Right kidney (tissue), 1 donor: ENCODE measurements at regions not wholly inside any gene's neighbourhood (a gene's known extent, or its start where the extent isn't known, plus 50 kb on each side); places are given as distances from the start of the nearest gene placed in this dataset.
"Not testable (repeated sequence)": the region's sequence is repeated elsewhere in the genome, so short reads cannot be mapped to it uniquely, and the experiment has no call there.

Experiments
- DNase-seq: peaks from one replicate; pipeline ENCODE4 v3.0.0-alpha.2; 2016

DNA sequence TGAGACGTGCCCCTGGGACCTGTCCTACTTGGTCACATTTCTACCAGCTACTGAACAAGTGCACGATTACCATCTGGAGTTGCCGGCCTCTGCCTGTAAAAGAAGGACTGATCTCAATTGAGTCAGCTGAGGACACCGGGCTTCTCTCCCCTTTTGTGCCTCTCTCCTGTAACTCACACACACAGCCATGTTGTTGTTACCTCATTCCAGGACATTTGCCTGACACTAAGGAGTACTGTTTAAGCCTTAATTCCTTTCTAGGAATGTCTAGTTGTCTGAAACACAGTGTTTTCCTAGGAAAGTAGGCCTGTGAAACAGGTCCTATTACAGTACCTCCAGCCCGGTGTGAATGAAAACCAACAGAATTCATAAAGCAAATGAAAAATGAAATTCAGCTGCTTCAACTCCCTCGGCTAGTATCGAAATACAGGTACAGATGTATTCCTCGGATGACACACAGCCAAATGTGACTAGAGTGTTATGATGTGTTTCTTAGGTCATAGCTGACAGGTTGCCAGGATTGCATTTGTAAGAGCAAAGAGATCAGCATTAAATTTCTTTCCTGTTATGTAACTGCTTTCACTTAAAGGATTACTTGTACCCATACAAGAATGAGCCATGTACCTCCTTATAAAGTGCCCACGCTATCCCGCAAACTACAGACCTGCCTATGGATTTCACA is 152.0 kb upstream of the IRS2 start:
- no peak for DNase-seq

DNA sequence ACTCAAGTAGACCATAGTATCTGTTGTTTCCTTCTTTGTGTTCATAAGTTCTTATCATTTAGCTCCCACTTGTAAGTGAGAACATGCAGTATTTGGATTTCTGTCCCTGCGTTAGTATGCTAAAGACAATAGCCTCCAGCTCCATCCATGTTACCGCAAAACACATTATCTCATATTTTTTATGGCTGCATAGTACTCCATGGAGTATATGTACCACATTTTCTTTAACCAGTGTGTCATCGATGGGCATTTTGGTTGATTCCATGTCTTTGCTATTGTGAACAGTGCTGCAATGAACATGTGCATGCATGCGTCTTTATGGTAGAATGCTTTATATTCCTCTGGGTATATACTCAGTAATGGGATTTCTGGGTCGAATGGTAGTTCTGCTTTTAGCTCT is 148.1 kb upstream of the IRS2 start:
- not testable (repeated sequence) for DNase-seq

DNA sequence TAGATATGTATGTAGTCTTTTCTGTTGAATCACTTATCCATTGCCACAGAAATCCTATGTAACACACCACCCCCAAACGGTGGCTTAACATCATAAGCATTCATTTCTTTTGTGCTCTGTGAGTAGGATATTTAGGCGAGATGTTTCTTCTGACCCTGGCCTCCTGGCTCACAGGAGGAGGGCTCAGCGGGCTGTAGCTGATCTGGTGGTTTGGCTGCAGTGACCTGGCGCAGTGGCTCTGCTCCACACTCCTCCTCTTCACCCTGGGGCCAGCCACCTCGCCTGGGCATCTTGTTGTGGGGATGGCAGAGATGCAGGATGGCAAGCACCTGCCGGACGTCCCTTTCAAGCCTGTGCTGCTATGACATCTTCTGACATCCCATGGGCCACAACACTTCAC is 147.1 kb upstream of the IRS2 start:
- DNase-seq = no peak

DNA sequence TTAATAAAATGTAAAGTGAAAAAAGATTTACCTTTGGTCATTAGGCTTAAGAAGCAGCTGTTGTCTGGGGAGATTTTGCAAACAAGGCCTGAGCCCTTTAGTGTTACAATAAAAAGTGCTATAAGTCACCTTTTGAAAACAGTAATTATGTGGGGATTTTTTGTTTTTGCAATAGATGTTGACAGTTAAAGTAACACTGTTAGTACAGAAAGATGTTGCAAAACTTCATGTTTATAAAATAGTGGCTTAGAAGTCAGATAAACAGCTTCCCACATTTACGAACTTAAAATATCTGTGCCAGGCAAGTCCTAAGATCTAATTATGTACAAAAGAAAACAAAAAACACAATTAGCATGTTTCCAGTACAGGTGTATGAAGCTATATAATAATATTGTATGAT is 138.0 kb upstream of the IRS2 start:
- no peak for DNase-seq

DNA sequence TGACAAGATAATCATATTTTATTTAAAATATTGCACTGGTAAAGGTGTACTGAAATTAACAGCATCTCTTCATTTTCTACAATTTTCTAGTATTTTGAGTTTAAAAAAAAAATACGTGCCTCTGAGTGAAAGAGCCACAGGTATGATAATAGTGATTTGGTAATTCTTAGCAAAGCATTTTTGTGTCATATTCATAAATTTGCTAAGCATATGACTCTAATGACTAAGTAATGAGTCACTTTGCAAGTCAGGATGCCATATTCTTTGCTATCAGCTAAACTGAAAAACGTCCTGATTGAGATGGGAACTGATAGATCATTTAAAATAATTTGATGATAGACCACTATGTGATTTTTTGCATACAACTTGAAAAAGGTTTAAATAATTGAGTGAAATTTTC is 136.1 kb upstream of the IRS2 start:
- DNase-seq = no peak

DNA sequence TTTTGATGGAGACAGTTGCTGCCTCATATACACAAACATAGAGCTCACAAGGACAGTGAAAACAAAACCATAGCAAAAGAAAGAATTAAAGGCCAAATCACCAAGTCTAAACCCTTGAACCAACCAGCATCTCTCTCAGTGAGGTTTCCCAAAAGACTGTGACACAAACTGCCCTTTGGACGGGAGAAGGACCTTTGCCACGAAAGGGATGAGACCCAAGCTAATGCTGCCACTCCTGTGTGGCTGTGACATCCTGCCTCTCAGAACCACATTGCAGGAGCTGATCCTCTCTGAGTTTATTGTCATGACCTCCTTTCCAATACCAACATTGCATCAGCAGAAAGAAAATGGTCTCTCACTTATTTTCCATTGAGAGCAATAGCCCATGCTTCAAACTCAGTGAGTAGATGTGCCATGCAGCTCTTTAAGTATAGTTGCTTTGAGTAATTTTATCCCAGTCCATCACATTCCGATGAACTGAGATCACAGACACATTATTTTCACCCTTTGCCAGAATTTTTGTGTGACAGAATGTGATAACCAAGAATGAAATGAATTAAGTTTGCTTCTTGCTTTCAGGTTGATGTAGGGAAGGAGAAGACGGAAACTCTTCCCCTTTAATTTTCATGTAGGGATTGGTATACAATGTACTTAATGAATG is 133.5 kb upstream of the IRS2 start:
- no peak for DNase-seq

DNA sequence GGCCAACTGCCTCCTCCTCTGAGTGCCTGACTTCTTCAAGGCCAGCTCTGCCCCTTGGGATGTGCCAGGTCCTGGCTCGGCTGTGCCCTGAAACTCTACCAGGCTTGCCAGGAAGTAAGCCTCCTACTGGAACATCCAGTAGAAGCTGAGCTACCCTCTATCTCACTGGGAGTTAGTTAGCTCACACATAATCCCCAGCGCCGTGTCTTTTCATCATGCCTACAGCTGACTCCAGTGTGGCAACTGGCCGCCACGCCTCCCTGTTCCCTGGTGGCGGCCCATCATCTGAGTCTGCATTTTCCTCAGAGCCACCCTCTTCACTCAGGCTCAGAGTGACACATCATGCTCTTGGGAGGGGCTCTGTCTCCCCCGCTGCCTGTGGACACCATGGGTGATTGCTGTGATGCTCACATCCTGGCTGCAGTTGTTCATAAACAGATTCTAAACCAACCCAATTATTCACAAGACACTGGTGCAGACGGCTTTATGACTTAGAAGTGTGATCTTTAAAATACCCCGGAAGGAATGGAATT is 131.9 kb upstream of the IRS2 start:
- DNase-seq = no peak

DNA sequence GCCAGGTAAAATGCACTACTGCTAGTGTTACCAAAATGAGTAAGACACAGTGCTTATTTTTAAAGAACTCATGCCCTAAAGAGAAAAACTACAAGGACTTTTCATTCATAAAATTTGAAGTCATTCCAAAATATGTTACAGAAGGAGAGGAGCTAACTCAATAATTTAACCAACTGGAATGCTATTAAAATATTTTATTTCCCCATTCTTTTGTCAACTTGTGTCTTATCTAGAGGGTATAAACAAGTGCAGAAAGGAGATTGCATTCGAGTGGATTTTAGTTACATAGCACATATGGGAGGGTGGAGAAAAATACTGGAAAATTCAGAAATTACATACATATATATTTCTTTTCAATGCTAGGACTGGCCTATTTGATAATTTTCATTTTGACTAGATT is 131.0 kb upstream of the IRS2 start:
- no peak for DNase-seq

DNA sequence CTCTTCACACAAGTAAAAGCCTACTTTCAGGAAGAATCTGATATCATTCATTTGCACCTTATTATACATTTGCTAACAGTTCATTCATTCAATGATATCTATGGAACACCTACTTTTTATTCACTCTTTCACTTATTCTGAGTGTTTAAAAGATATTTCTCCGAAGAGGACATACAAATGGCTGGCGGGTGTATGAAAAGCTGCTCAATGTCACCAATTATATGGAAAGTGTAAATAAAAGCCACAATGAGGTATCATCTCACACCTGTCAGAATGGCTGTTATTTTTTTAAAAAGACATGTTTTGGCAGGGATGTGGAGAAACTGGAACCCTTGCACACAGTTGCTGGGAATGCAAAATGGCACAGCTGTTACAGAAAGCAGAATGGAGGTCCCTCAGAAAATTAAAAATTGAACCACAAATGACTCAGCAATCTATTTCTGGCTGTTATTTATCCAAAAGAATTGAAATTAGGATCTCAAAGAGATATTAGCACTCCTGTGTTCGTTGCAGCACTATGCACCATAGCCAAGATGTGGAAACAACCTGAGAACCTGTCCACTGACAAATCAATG is 127.6 kb upstream of the IRS2 start:
- no peak for DNase-seq

DNA sequence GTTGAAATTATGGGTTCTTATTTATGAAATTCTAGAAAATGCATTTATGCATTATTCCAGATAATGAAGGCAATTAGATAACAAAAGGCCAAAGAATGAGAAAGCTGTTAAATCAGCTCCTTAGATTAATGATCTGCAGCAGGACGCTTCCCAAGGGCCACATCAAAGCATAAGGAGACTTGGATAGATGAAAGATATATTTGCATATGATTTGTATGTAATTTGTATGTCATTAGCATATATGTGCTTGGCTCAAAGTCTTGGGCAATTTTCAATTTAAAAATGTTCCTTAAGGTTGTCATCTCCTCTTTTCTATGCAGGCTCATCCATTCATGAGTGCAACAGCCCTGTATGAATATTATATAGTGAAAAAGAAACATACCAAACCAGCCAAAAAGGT is 126.8 kb upstream of the IRS2 start:
- no peak for DNase-seq

DNA sequence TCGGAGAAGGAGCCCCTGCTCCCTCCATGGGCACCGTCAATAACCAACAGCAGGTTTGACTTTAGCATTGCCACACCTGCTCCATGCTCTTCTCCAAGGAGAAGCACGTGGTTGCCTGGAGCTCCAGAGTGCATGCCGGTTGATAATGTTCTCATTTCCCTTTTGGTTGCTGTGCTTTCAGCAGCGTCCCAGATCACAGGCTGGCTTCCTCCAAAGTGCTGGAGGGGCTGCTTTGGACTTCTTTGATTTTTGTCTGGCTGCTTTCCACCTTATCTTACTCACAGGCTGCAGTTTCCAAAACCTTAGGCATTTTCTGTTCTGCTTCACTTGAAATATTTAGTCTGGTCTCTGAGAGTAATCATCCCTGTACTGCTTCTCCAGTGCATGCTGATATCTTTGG is 123.8 kb upstream of the IRS2 start:
- DNase-seq = no peak

DNA sequence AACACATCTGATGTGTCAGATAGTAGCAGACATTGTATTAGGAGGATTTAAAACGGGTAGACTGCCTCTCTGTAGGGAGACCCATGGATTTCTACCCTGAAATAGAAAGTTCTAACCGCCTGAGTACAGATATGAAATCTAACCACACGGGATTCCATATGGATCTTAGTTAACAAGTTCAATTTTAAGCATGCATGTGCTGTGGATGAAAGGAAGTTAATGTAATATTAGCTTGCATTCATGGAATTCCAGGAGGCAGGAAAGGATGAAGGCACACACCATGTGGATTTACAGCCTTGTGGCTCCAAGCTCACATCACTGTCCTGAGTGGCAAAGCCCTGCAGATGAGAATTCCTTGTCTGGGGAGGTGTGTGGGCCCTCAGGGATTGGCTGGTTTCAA is 120.6 kb upstream of the IRS2 start:
- DNase-seq = no peak

DNA sequence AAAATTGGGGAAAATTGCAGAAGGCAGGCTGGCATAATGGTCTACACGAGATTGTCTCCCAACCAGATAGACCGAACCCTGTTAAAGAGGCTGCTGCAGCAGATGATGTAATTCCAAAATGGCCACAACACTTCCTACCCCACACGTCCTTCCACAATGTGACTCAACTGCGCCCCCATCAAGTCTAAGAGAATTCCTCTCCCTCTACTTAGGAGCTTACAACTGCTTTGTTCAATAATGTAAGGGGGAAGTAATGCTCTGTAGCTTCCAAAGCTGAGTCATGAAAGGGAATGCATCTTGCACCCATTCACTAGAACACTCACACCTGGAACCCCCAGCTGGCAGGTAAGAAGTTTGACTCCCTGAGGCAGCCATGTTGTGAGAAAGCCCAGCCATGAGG is 117.8 kb upstream of the IRS2 start:
- no peak for DNase-seq

DNA sequence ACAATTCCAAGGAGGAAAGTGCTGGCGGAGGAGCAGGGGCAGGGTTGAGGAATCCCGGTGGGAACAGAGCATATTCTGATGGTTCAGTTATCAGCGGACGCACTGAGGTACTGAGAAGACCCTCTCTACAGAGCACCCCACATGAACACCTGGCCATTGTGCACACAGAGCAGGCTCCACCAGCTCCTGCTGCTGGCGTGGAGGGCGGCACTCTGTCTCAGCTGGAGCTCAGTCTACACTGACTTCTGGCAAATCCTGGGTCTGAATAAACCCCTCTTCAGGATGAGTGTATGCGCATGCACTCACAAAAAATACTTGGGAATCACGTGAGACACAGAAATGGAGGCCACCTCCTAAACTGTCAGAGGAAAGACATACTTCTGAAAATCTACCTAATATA is 114.4 kb upstream of the IRS2 start:
- no peak for DNase-seq

DNA sequence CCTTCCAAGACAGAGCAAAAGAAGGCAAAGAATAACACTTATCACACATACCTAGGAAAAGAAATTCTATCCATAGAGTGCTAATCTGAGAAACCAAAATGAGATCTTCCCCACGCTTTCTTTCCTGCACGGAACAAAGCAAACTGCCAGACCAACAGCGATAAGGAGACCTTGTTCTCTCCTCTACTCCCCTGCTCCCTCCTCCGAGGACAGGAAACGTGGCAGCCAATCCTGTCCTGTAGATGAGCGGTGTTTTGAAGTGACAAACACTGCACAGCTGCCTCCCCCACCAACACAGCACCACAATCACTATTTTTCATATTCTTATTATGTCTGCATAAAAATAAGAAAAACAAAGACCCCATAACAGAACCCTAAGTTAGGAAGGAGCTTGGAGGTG is 113.9 kb upstream of the IRS2 start:
- DNase-seq = no peak

DNA sequence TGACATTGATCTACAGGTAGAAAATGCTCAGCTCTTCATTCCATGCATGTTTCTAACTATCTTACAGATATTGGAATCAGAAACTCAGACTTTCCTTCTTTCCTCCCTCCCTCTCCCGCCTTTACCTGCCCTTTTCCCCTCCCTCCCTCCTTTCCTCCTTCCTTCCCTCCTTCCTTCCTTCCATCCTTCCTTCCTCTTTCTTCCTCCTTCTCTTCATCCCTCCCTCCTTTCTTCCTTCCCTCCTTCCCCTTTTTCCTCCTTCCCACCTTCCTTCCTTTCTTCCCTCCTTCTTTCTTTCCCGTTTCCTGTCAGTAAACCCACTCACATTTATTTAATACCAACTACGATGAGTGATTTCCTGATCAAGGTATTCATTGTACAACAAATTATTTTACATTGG is 113.4 kb upstream of the IRS2 start:
- no peak for DNase-seq

DNA sequence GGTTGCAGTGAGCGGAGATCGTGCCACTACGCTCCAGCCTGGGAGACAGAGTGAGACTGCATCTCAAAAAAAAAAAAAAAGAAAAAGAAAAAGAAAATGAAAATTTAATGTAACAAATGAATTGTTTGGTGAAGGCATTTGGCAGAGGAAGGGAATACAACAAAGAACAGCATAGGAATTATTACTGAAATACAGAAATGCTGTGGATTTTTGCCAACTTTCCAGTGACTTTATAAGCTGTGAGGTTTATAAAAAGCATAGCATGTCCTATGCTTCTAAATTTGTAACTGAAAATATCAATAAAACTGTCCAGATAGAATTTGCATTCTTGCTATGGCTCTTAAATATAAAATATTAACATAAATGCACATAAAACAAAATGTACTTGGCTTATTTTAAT is 112.9 kb upstream of the IRS2 start:
- no peak for DNase-seq

DNA sequence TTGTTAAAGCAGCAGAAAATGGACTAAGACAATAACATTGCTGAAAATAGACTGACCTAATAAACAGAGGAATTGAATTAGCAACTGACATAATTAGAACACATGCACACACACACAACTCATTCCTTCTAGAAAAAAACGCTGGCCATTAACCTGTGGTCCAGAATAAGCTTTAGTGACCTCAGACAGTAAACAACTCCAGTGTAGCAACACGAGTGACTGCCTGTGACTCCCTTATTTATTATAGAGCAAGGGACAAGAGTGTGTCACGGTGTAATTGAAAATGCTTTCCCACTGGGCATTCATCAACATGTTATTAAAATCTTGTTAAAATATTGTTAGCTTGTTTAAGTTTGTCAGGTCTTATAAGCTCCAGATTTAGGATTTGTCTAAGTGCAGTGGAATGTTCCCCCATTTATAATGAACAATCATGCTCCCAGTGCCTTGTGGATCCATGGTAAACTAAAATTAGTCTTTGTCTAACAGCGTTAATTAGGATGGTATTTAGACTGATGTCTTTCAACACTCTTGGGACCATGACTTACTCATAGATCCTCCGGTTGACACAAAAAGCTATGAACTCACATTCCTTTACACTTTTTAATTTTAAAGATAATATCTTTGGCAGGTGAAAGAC is 111.7 kb upstream of the IRS2 start:
- DNase-seq = no peak

DNA sequence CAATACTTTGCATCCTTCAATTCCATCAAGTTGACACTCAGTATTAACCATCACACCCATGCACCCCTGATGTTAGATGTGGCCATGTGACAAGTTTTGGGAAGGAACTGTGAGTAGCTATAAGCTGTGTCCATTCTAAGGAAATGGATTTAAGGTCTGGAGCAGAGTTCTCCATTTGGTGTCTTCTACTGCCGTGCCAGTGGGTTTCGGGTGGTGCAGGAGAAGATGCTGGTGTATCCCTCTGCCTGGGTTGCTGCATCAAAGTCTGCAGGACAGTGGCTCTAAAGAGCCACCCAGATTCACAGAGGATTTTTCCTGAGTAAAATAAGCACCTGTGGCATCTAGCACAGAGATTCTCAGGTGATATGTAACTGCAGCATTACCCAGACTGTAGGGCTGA is 105.7 kb upstream of the IRS2 start:
- DNase-seq = no peak

DNA sequence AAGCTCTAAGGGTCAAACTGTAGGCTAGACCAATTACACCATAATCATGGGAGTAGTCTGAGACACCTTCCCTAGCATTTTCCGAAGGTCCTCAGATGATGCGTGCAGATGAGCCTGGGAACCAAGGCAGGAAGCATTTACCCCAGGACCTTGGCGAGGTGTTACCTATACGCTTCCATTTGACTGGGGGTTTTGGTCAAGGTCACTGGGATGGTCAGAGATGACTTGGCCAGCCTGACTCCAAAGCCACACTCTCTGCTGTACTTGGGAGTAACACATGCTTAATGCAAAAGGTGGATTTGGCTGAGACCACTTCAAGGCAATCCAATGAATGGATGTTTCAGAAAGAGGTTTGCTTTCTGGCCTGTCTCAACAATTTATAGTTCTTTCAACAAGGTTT is 98.9 kb upstream of the IRS2 start:
- no peak for DNase-seq

DNA sequence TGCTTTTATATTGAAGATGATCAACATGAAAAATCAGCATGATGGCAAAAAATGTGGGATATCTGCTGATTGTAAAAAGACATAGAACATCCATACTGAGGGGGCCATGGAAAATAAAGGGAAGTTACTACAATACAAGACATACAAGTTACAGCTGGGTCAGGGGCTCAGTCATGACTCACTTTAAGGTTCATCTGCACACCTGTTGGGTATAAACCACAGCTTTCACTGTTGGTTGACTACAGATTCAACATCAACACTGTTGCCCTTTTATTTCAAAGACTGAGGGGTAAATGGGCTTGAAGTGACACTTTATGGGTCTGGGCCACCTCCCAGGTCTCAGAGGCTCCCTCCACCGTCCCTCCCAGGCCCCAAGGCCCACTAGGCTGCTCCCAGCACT is 98.1 kb upstream of the IRS2 start:
- no peak for DNase-seq

DNA sequence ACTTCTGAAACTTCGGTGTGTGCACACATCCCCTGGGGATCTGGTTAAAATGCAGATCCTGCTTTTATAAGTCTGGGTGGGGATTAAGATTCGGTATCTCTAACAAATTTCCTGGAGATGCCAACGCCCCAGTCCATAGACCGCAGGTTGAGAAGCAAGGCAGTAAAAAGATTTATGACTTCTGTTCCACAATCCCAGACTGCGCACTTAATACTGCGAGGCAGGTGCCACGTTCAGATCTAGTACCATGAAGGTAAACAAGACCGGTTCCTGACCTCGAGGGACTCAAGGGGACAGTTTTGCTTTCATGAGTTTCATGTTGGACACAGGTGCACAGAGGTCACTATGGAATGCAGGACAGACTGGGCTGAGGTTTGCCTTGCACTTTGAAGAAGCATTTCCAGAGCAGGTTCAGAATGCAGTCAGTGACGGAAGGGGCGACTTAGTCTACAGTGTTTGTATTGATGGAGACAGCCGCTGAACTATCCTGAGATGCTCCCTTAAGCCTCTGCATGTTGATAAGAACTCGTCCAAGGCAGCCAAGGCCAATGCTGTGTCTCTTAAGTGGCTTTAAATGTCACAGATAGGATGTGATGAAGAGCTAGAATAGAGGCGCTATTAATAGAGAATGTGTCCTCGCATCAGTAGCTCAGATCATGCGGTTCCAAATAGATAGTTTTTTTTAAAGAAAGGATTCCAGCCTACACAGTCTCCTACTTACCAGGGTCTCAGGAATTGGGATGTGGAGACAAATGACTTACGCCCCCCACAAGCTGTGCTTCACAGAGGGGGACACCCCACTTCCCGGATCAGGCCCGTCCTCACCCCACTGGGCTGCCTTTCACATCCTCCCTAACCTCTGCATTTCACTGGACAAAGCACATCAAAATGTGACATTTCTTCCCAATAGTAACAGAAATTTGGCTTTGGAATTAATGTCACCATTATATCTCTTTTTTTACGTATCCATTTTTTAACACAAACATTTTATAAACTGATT is 97.1 kb upstream of the IRS2 start:
- no peak for DNase-seq
